GOT3 (cell line): ENCODE measurements at regions not wholly inside any gene's neighbourhood (a gene's known extent, or its start where the extent isn't known, plus 50 kb on each side); places are given as distances from the start of the nearest gene placed in this dataset.

ENCODE experiments used
- DNase-seq: peaks from one replicate; lab custom pipeline; 2025; ENCODE audit warnings: mixed read lengths; lab: John Stamatoyannopoulos, UW

GRCh38 chr4:177573507-177573906 is 131.3 kb upstream of the AGA start:
- no peak for DNase-seq

- no peak for DNase-seq
Measured at GRCh38 chr4:177574446-177574845, 132.2 kb upstream of the AGA start.

- DNase-seq: no peak
Measured at GRCh38 chr4:177579649-177580048, 137.4 kb upstream of the AGA start.

- no peak for DNase-seq
Measured at GRCh38 chr4:177582992-177583391, 140.8 kb upstream of the AGA start.

GRCh38 chr4:177587989-177588388 is 145.8 kb upstream of the AGA start:
- no peak for DNase-seq

GRCh38 chr4:177595386-177595785 is 153.1 kb upstream of the AGA start:
- DNase-seq: no peak

GRCh38 chr4:177596035-177596434 is 153.8 kb upstream of the AGA start:
- DNase-seq: no peak

- DNase-seq: no peak
Measured at GRCh38 chr4:177596991-177597390, 154.8 kb upstream of the AGA start.

GRCh38 chr4:177605252-177605651 is 163.0 kb upstream of the AGA start:
- DNase-seq: no peak

- no peak for DNase-seq
Measured at GRCh38 chr4:177607111-177607573, 164.9 kb upstream of the AGA start.

GRCh38 chr4:177611974-177612664 is 169.9 kb upstream of the AGA start:
- DNase-seq: no peak

- no peak for DNase-seq
Measured at GRCh38 chr4:177612684-177613083, 170.4 kb upstream of the AGA start.

GRCh38 chr4:177632481-177632880 is 190.2 kb upstream of the AGA start:
- DNase-seq: no peak

GRCh38 chr4:177638871-177639270 is 196.6 kb upstream of the AGA start:
- DNase-seq: no peak

- DNase-seq: no peak
Measured at GRCh38 chr4:177640864-177641263, 198.6 kb upstream of the AGA start.

GRCh38 chr4:177660223-177660622 is 218.0 kb upstream of the AGA start:
- DNase-seq: no peak

- DNase-seq: no peak
Measured at GRCh38 chr4:177667687-177668086, 225.4 kb upstream of the AGA start.

- no peak for DNase-seq
Measured at GRCh38 chr4:177671387-177671786, 229.2 kb upstream of the AGA start.

GRCh38 chr4:177671845-177672244 is 229.6 kb upstream of the AGA start:
- no peak for DNase-seq

- DNase-seq: no peak
Measured at GRCh38 chr4:177673985-177674489, 231.8 kb upstream of the AGA start.

GRCh38 chr4:177680308-177680707 is 238.1 kb upstream of the AGA start:
- DNase-seq: no peak

- no peak for DNase-seq
Measured at GRCh38 chr4:177681902-177682301, 239.7 kb upstream of the AGA start.

GRCh38 chr4:177687117-177687516 is 244.9 kb upstream of the AGA start:
- DNase-seq: no peak

GRCh38 chr4:177692907-177693306 is 250.7 kb upstream of the AGA start:
- DNase-seq: no peak
